HEK293T (cell line): ENCODE measurements at regions not wholly inside any gene's neighbourhood (a gene's known extent, or its start where the extent isn't known, plus 50 kb on each side); places are given as distances from the start of the nearest gene placed in this dataset.

Experiments used
- ARNT ChIP-seq: fragments of 450-650 bp; IDR thresholded peaks from 2 replicates; pipeline ENCODE4 v1.6.1; 2017; ENCODE audit warnings: mild to moderate bottlenecking
- BHLHE40 ChIP-seq: fragments of 450-650 bp; IDR thresholded peaks from 2 replicates; pipeline ENCODE4 v1.6.1; 2016; ENCODE audit warnings: mild to moderate bottlenecking, moderate library complexity, borderline replicate concordance
- ELF4 ChIP-seq: fragments of 450-650 bp; IDR thresholded peaks from 2 replicates; pipeline ENCODE4 v1.6.1; 2017; ENCODE audit warnings: antibody characterized with exemption
- FOXA1 ChIP-seq: fragments of 450-650 bp; IDR thresholded peaks from 2 replicates; pipeline ENCODE4 v1.6.1; 2016; ENCODE audit warnings: mild to moderate bottlenecking
- FOXM1 ChIP-seq: fragments of 450-650 bp; IDR thresholded peaks from 2 replicates; pipeline ENCODE4 v1.6.1; 2017; ENCODE audit warnings: mild to moderate bottlenecking, borderline replicate concordance
- HDGF ChIP-seq: fragments of 450-650 bp; IDR thresholded peaks from 2 replicates; pipeline ENCODE4 v1.6.1; 2017; ENCODE audit warnings: antibody characterized with exemption, borderline replicate concordance
- NFRKB ChIP-seq: fragments of 450-650 bp; IDR thresholded peaks from 2 replicates; pipeline ENCODE4 v1.6.1; 2016; ENCODE audit warnings: mild to moderate bottlenecking, moderate library complexity
- PKNOX1 ChIP-seq: fragments of 450-650 bp; IDR thresholded peaks from 2 replicates; pipeline ENCODE4 v1.6.1; 2016
- SP1 ChIP-seq: fragments of 450-650 bp; IDR thresholded peaks from 2 replicates; pipeline ENCODE4 v1.6.1; 2017
- TARDBP ChIP-seq: fragments of 450-650 bp; IDR thresholded peaks from 2 replicates; pipeline ENCODE4 v1.6.1; 2016

- TF ChIP-seq TARDBP: no peak
- no peak for TF ChIP-seq NFRKB
- no peak for TF ChIP-seq BHLHE40
- TF ChIP-seq FOXM1: no peak
- no peak for TF ChIP-seq FOXA1
- no peak for TF ChIP-seq HDGF
- no peak for TF ChIP-seq ELF4
- TF ChIP-seq ARNT: no peak
- TF ChIP-seq PKNOX1: no peak
- TF ChIP-seq SP1: no peak
These were observed 212.5 kb downstream of the TBX5 start for GRCh38 chr12:114193474-114193873.
